ENCODE measurements at regions not wholly inside any gene's neighbourhood (a gene's known extent, or its start where the extent isn't known, plus 50 kb on each side); places are given as distances from the start of the nearest gene placed in this dataset.

DNA sequence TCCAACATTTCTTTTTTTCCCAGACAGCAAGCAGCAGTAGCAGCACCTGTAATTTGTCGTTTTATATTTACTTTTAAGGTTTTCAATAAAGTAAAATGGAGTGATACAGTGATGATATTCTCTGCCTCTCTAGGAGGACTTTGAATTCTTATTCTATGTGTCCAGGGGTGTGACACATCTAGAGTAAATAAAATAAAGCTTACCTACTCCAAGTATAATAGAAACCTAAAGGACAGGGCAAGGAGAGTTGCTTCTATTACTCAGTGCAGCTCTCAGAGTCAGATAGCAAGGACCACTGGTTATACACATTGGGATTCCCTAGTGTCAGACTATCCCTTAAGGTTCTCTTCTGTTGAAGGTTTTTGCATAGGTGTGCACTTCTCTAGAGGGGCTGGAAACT is 95.9 kb downstream of the LMO4 start:
- TF ChIP-seq, protein P1, sequence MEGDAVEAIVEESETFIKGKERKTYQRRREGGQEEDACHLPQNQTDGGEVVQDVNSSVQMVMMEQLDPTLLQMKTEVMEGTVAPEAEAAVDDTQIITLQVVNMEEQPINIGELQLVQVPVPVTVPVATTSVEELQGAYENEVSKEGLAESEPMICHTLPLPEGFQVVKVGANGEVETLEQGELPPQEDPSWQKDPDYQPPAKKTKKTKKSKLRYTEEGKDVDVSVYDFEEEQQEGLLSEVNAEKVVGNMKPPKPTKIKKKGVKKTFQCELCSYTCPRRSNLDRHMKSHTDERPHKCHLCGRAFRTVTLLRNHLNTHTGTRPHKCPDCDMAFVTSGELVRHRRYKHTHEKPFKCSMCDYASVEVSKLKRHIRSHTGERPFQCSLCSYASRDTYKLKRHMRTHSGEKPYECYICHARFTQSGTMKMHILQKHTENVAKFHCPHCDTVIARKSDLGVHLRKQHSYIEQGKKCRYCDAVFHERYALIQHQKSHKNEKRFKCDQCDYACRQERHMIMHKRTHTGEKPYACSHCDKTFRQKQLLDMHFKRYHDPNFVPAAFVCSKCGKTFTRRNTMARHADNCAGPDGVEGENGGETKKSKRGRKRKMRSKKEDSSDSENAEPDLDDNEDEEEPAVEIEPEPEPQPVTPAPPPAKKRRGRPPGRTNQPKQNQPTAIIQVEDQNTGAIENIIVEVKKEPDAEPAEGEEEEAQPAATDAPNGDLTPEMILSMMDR (IDR thresholded peaks at IDR 0.05): no peak
- no peak for TF ChIP-seq POLR2A (IDR thresholded peaks at IDR 0.05)
